GM23248 (cell line): ENCODE measurements at regions not wholly inside any gene's neighbourhood (a gene's known extent, or its start where the extent isn't known, plus 50 kb on each side); places are given as distances from the start of the nearest gene placed in this dataset.

Source experiments
- EZH2 ChIP-seq: fragments of 200-600 bp; sonication (generic); IDR thresholded peaks from 2 replicates; pipeline ENCODE4 v1.6.1; 2018; ENCODE audit warnings: antibody characterized with exemption, mild to moderate bottlenecking; ENCODE audit not compliant: insufficient read depth, poor library complexity, severe bottlenecking
- EZH2phosphoT487 ChIP-seq: fragments of 200-600 bp; sonication (generic); IDR thresholded peaks from 2 replicates; pipeline ENCODE4 v1.6.1; 2018; ENCODE audit warnings: antibody characterized with exemption, moderate library complexity, mild to moderate bottlenecking, low read depth; ENCODE audit not compliant: insufficient read depth

DNA sequence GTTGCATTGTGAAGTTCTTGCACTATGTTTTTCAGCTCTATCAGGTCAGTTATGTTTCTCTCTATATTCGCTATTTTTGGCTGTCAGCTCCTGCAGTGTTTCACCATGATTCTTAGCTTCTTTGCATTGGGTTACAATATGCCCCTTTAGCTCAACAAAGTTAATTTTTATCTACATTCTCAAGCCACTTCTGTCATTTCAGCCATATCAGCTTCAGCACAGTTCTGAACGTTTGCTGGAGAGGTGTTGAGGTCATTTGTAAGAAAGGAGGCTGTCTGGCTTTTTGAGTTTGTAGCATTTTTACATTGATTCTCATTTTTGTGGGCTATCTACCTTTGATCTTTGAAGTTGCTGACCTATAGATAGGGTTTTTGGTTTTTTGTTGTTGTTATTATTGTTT is 573.2 kb upstream of the RGS18 start:
- TF ChIP-seq EZH2phosphoT487 (no peak), EZH2 (no peak)
